GM18907 (cell line): ENCODE measurements at regions not wholly inside any gene's neighbourhood (a gene's known extent, or its start where the extent isn't known, plus 50 kb on each side); places are given as distances from the start of the nearest gene placed in this dataset.

Experiments
- ATAC-seq: cut with Tn5 transposase; IDR thresholded peaks from one replicate; pipeline ENCODE4 v1.9.1; 2021; ENCODE audit warnings: mild to moderate bottlenecking, moderate library complexity; ENCODE audit not compliant: unreplicated experiment

- ATAC-seq = peak; percentile 93
These were observed 175.8 kb upstream of the PIEZO2 start for GRCh38 chr18:11324956-11325882.

GRCh38 chr18:11324510-11324909, 175.1 kb upstream of the PIEZO2 start:
- ATAC-seq = no peak

- ATAC-seq = no peak
These were observed 174.0 kb upstream of the PIEZO2 start for GRCh38 chr18:11323359-11323819.

- no peak for ATAC-seq
These were observed 173.3 kb upstream of the PIEZO2 start for GRCh38 chr18:11322716-11323115.

GRCh38 chr18:11322006-11322405, 172.6 kb upstream of the PIEZO2 start:
- no peak for ATAC-seq

- ATAC-seq = no peak
These were observed 171.6 kb upstream of the PIEZO2 start for GRCh38 chr18:11320986-11321385.

GRCh38 chr18:11316546-11316945, 167.2 kb upstream of the PIEZO2 start:
- ATAC-seq = no peak

- ATAC-seq = peak; percentile 59
These were observed 161.2 kb upstream of the PIEZO2 start for GRCh38 chr18:11310476-11311086.

- ATAC-seq = no peak
These were observed 159.8 kb upstream of the PIEZO2 start for GRCh38 chr18:11309172-11309571.

GRCh38 chr18:11308499-11308898, 159.1 kb upstream of the PIEZO2 start:
- no peak for ATAC-seq

- no peak for ATAC-seq
These were observed 158.3 kb upstream of the PIEZO2 start for GRCh38 chr18:11307716-11308115.

GRCh38 chr18:11305507-11305906, 156.1 kb upstream of the PIEZO2 start:
- no peak for ATAC-seq

- no peak for ATAC-seq
These were observed 155.6 kb upstream of the PIEZO2 start for GRCh38 chr18:11304928-11305327.

GRCh38 chr18:11296946-11297345, 147.6 kb upstream of the PIEZO2 start:
- no peak for ATAC-seq

- no peak for ATAC-seq
These were observed 144.4 kb upstream of the PIEZO2 start for GRCh38 chr18:11293794-11294193.

GRCh38 chr18:11290786-11291185, 141.4 kb upstream of the PIEZO2 start:
- no peak for ATAC-seq

GRCh38 chr18:11289248-11289647, 139.9 kb upstream of the PIEZO2 start:
- no peak for ATAC-seq

GRCh38 chr18:11288401-11288800, 139.0 kb upstream of the PIEZO2 start:
- no peak for ATAC-seq

- no peak for ATAC-seq
These were observed 137.1 kb upstream of the PIEZO2 start for GRCh38 chr18:11286431-11286830.

GRCh38 chr18:11284811-11285210, 135.4 kb upstream of the PIEZO2 start:
- no peak for ATAC-seq

- ATAC-seq = no peak
These were observed 135.0 kb upstream of the PIEZO2 start for GRCh38 chr18:11284349-11284748.

GRCh38 chr18:11283479-11284161, 134.3 kb upstream of the PIEZO2 start:
- no peak for ATAC-seq
